ENCODE measurements at regions not wholly inside any gene's neighbourhood (a gene's known extent, or its start where the extent isn't known, plus 50 kb on each side); places are given as distances from the start of the nearest gene placed in this dataset.
"Not testable (repeated sequence)": the region's sequence is repeated elsewhere in the genome, so short reads cannot be mapped to it uniquely, and the experiment has no call there.

GRCh38 chr14:23862513-23862912 lies 91.1 kb upstream of the DHRS4 start:
- DNase-seq: no peak

DNA sequence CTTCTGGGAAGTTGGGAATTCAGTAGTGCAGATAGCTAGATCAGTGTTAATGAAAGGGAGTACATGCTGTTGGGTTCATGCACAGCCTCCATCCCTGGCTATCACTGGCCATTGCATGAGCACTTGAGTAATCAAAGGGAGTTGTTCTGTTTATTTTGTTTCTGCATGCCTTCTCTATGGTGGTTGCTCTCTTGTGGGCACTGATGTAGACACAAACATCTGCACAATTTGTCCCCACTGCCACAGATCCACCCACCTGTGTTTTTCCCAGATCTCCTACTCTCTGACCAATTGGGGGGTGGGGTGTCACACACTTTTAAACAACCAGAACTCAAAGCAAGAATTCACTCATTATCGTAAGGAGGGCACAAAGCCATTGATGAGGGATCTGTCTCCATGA lies 89.7 kb upstream of the DHRS4 start:
- DNase-seq: no peak

- DNase-seq: no peak
These were observed 89.3 kb upstream of the DHRS4 start for GRCh38 chr14:23864259-23864658.

DNA sequence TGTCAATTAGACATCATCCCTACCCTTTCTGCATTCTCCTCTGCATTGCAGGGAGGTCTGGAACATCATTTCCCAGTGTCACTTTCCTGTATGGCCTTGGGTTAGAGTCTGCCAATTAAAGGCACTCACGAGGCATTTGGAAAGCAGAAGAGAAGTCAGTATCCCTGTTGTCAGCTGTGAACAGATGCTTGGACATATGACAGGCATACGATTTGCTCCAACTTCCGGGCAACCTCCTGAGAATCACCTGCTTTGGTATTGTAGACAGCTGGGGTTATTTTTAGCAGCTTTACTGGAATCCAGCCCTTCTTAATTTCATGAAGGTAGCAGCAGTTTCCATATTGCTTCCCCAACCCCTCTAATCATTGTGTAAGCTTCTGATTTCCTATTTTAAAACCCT lies 88.7 kb upstream of the DHRS4 start:
- no peak for DNase-seq

DNA sequence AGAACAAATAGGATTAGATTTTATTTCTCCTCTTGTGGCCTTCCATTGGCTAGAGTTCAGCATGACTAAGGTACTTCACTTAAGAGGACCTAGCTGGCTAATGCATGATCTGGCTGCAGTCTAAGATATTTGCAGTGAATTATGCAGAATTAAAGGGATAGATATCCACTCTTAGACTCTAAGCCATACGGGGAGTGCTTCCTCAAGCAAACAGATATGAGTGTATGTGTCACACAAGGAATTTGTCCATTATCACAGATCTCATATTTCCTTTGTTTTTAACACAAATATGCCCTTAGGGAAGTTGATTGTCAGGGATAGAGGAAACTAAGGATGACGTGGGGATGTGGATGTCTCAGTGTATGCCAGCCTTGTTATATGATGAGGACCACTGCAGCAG lies 88.1 kb upstream of the DHRS4 start:
- no peak for DNase-seq

- no peak for DNase-seq
These were observed 87.3 kb upstream of the DHRS4 start for GRCh38 chr14:23866269-23866668.

- DNase-seq: no peak
These were observed 84.4 kb upstream of the DHRS4 start for GRCh38 chr14:23869078-23869719.

DNA sequence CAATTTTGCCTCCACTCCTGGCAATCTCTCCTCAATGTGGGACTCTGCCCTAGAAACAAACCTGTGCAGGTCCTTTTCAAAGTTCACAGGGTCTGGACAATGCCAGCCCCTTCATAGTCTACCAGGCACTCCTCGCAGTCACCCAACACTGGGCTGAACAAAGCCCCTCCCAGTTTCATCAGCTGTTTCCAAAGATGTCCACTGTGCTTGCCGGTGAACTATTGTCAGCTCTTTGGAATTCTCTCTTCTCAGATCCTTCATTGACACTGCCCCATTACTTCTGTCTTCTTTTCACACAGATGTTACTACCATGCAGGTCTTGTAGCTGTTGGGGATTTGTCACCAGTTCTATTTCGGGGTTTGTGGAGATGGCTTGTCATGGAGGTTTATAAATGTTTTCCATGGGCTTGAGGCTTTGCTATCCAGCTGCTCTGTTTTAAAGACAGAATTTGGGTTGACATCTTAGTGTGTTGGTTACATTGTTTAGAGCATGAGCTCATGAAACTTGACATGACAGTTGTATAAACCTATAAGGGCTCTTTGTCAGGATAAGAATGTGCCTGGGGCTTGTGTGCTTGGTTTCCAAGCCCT lies 77.3 kb upstream of the DHRS4 start:
- DNase-seq: no peak

- peak; percentile 52 for DNase-seq
These were observed 76.5 kb upstream of the DHRS4 start for GRCh38 chr14:23877111-23877510.

- DNase-seq: peak; percentile 66
These were observed 75.9 kb upstream of the DHRS4 start for GRCh38 chr14:23877538-23878180.

DNA sequence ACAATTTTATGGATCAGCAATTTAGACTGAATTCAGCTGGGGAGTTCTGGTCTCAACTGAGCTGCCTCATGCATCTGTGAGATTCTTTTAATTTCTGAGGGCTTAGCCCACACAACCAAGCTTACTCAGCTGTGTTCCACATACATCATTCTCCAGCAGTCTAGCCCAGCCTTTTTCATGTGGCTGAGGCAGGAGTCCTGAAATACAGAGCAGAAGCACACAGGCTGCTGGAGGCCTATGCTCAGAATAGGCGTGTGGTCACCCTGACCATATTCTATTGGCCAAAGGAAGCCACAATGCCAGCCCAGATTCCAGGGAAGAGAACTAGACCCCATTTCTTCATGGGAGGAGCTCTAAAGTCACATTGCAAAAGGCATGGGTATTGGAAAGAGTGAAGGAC lies 72.3 kb upstream of the DHRS4 start:
- DNase-seq: no peak

DNA sequence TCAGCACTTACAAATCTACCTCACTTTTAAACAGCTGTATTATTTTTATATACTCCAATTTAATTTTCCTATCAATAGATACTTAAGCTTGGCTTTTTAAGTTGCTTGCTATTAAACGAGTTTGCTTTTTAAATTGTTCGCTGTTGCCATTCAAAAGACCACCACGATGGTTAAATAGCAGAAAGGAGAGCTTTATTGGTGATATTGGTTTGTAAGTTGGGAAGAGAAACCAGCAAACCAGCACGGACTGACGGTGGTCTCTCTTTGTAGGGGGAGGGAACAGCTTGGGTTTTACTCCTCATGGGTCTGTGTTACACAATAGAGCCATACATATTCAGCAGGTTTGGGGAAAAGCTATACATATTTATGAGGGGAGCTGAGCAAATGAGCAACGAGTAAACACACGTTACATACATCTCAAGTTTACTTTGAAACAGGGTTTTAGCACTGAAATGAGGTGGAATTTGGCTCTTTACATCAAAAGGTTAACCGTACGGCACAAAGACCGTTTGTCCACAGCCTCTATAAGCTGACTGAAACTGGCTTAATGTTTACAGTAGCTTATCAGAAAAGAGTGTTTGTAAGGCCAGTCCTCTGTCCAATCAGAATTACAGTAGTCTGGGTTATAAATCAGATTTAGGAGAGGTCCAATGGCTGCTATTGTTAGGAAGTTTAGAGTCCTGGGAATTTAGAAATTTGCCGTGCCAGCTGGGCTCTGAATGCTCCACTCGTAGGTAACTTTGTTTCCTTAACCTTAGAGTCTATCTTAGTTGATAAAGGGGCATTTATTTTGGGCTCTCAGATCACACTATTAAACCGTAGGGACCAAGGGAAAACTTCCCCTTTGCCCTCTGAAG lies 69.7 kb upstream of the DHRS4 start:
- DNase-seq: no peak

- no peak for DNase-seq
These were observed 69.0 kb upstream of the DHRS4 start for GRCh38 chr14:23884541-23884904.

DNA sequence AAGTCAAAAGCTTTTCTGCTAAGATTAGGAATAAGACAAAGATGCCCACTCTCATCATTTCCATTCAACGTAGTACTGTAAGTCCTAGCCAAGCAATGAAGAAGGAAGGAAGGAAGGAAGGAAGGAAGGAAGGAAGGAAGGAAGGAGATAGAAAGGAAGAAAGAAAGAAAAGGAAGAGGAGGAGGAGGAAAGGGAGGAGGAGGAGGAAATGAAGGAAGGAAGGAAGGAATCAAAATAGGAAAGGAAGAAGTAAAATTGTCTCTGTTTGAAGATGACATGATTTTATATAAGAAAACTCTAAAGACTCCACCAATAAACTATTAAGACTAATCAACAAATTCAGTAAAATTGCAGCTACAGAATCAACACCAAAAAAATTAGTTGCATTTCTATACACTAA lies 66.0 kb upstream of the DHRS4 start:
- DNase-seq: no peak

DNA sequence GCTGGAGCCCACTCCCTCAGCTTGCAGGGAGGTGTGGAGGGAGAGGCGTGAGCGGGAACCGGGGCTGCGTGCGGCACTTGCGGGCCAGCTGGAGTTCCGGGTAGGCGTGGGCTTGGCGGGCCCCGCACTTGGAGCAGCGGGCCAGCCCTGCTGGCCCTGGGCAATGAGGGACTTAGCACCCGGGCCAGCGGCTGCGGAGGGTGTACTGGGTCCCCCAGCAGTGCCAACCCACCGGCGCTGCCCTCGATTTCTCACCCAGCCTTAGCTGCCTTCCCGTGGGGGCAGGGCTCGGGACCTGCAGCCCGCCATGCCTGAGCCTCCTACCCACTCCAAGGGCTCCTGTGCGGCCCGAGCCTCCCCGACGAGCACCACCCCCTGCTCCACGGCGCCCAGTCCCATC lies 61.9 kb upstream of the DHRS4 start:
- not testable (repeated sequence) for DNase-seq

DNA sequence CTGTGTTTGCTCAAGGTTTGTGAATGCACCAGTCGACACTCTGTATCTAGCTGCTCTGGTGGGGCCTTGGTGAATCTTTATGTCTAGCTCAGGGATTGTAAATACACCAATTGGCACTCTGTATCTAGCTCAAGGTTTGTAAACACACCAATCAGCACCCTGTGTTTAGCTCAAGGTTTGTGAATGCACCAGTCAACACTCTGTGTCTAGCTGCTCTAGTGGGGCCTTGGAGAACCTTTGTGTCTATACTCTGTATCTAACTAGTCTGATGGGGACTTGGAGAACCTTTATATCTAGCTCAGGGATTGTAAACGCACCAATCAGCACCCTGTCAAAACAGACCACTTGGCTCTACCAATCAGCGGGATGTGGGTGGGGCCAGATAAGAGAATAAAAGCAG lies 61.3 kb upstream of the DHRS4 start:
- DNase-seq: not testable (repeated sequence)

- DNase-seq: no peak
These were observed 59.1 kb upstream of the DHRS4 start for GRCh38 chr14:23894362-23895052.

GRCh38 chr14:23895053-23895419 lies 58.5 kb upstream of the DHRS4 start:
- no peak for DNase-seq

- DNase-seq: no peak
These were observed 58.1 kb upstream of the DHRS4 start for GRCh38 chr14:23895480-23895879.

- DNase-seq: no peak
These were observed 56.9 kb upstream of the DHRS4 start for GRCh38 chr14:23896609-23897153.

- DNase-seq: not testable (repeated sequence)
These were observed 56.3 kb upstream of the DHRS4 start for GRCh38 chr14:23897291-23897690.

- not testable (repeated sequence) for DNase-seq
These were observed 55.2 kb upstream of the DHRS4 start for GRCh38 chr14:23898359-23898758.

- DNase-seq: no peak
These were observed 53.8 kb upstream of the DHRS4 start for GRCh38 chr14:23899788-23900187.
